Cerebellar cortex (tissue), 1 donor: ENCODE measurements at regions not wholly inside any gene's neighbourhood (a gene's known extent, or its start where the extent isn't known, plus 50 kb on each side); places are given as distances from the start of the nearest gene placed in this dataset.
"Not testable (repeated sequence)": the region's sequence is repeated elsewhere in the genome, so short reads cannot be mapped to it uniquely, and the experiment has no call there.

Experiments
- DNase-seq: peaks from one replicate; pipeline ENCODE4 v3.0.0-alpha.2; 2015; ENCODE audit warnings: low spot score

GRCh38 chr1:95614197-95614596 is 380.2 kb downstream of the RWDD3 start:
- no peak for DNase-seq

GRCh38 chr1:95615421-95615820 is 381.4 kb downstream of the RWDD3 start:
- DNase-seq, result no peak

- no peak for DNase-seq
Measured at GRCh38 chr1:95620076-95620475, 386.1 kb downstream of the RWDD3 start.

GRCh38 chr1:95622609-95623008 is 388.6 kb downstream of the RWDD3 start:
- no peak for DNase-seq

DNA sequence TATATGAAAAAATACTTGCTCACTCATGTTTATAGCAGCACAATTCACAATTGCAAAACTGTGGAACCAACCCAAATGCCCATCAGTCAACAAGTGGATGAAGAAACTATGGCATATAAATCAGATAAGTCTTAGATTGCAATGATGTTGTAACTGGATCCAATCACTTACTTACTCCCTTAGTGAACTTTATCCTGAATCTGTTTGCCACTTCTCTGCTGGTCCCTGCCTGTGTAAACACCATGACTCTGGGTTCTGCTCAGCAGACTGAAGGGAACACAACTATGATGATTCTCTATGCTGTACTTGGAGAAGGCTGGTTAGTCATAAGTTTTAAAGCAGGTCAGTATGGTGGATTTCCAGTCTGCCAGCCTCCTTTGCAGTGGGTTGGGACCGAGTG is 391.2 kb downstream of the RWDD3 start:
- no peak for DNase-seq

GRCh38 chr1:95627244-95627643 is 393.2 kb downstream of the RWDD3 start:
- no peak for DNase-seq

GRCh38 chr1:95631695-95632094 is 397.7 kb downstream of the RWDD3 start:
- no peak for DNase-seq

GRCh38 chr1:95635811-95636210 is 401.8 kb downstream of the RWDD3 start:
- DNase-seq, result no peak

DNA sequence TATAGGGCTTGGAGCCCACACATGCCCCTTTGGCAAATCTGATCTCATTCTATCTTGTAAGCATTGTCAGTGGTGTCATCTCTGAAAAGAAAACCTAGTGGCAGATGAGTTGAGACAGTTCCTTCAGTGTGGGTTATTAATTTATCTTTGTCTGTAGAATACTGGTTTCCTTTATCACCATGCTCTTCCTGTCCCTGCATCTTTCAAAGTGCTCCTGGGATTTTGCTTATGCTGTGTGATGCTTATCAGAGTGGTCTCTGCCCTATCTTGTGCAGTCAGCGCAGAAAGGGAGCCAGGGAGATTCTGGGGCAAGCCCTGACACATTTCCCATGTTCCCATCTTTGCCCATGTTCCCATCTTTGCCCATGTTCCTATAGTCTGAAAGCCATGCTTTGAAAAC is 402.9 kb downstream of the RWDD3 start:
- no peak for DNase-seq

DNA sequence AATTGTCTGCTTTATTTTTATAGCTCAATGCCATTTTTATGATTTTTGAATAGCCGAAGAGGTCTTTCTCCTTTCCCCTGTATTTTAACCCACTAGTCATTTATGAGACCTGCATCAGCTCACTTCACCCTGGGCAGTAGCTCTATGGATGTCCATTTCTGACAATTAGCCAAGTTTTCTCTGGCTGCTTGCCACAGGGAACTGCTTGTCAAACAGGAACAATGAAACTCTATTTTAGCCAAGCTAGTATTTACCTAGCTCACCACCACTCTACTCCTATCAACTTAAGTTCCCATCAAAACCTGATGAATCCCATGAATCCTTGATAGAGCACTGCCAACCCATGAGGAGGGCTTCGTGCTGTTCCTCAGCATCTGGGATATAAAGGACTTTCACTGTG is 406.7 kb downstream of the RWDD3 start:
- DNase-seq, result peak; percentile 72

- DNase-seq, result no peak
Measured at GRCh38 chr1:95641386-95641785, 407.4 kb downstream of the RWDD3 start.

DNA sequence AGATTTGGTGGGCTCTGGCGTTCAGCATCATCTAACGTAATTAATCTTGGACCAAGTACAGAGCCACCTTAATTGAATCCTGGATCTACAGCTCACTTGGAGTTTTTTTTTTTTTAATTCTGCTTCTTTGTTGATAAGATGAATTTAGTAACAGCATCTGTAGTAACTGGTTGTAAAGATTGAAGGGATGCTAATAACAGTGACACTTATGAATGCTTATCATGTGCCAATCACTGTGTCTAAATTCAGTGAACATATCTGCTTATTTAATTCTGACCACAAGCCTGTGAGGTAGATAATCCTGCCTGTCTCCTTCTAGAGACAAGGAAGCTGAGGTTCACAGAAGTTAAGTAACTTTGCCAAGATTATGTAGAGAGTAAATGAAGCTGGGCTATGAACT is 408.0 kb downstream of the RWDD3 start:
- no peak for DNase-seq

GRCh38 chr1:95643071-95643470 is 409.1 kb downstream of the RWDD3 start:
- DNase-seq, result no peak

GRCh38 chr1:95645126-95645525 is 411.1 kb downstream of the RWDD3 start:
- not testable (repeated sequence) for DNase-seq

- no peak for DNase-seq
Measured at GRCh38 chr1:95650631-95651030, 416.6 kb downstream of the RWDD3 start.

DNA sequence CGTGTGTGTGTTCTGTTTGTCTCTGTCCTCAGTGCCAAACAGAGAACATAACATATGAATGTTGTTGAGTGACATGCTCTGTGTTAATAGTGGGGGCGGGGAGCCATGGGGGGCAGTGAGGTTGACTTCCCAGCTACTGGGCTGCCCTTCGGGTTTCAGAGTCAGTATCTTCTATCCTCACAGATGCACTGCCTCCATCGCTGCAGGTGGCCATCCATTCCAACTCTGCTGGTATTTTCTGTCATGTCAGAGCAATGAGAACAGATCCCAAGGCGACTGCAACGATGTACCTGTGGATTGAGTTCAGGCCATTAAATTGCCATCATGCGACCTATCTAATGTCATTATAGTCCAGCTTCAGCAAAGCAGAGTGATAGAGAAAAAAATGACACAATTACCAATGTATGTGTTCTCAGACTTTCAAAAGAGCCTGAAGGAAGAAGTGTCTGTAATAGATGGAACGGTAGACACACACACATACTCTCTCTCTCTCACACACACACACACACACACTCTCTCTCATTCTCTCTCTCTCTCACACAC is 418.5 kb downstream of the RWDD3 start:
- DNase-seq, result no peak

DNA sequence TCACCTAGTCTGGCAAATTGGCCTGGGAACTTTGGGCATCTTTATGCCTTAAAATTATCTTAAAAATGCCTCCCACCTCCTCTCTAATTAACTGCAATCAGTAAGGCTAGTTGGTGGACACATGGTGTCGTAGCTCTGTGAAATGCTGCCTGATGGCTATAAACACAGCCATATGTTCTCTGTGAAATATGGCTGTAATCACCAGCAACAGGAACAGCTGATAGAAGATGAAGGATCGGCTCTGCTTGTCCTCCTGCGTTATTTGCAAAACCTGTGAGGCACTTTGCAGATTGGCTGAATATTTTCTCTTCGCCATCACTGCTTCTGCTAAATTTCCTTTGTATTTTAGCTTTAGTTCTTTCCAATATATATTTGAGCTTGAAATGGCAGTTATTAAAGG is 419.6 kb downstream of the RWDD3 start:
- DNase-seq, result peak; percentile 10

DNA sequence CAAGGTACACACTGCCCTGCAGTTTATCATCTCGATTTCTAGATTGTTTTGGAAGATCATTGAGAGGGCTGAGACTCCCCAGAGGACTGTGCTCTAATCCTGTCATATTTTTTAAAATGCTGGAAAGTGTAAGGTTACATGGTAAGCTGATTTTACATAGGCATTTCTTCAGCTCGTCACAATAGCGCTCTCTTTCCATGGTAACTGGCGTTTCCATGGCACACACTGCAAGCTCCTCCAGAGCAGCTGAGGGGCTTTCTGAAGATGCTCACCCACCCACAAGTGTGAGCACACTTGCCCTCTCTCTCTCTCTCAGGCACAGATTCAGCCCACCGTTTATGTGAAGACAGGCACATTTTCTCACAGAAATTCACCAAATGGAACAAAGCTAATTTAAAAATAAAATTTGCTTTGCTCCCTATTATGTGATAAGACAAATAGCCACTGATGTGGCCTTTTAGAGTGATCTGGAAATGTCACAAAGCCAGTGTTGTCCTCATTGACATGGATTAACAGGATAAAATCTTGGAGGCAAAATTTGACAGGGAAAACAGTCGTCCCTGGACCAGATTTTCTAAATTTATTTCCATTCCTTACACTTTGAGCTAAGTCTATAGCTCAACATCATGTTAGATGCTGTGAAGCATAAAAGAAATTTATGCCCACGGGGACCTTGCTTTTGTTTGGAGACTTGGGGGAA is 421.5 kb downstream of the RWDD3 start:
- no peak for DNase-seq

- DNase-seq, result no peak
Measured at GRCh38 chr1:95657248-95657647, 423.2 kb downstream of the RWDD3 start.

DNA sequence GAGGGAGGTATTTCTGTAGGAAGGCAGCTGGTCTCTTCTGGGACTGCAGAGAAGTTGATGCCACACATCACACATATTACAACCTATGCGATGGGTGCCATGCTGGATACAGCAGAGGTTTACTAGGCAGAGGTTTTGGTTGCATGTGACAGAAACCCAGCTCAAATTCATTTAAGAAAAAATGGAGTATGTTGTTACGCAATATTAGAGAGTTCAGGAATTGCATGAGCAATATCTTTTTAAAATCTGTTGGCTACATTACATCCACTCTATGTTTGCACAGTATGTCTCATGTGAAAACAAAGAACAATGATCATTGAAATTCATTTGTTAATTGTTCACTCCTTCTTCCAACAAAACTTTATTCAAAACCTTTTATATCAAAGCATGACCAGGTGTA is 425.2 kb downstream of the RWDD3 start:
- no peak for DNase-seq

GRCh38 chr1:95659588-95659987 is 425.6 kb downstream of the RWDD3 start:
- DNase-seq, result no peak

DNA sequence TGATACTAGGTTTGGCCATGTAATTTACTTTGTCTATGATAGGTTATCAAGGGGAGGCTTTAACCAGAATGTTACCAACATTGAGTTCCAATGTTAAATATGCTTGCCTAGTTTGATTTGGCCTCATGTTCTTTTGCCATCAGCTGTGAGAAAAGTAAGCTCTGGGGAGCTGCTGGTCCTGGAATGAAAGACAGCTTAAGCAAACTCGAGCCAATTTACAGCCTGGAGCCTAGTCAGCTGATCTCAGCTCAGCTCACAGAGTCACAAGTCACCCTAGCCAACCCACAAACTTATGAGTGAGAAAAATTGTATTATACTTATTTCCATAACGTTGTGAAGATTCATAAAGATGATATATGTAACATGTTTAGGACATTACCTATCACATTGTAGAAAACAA is 426.7 kb downstream of the RWDD3 start:
- DNase-seq, result no peak

GRCh38 chr1:95663530-95663929 is 429.5 kb downstream of the RWDD3 start:
- DNase-seq, result not testable (repeated sequence)

DNA sequence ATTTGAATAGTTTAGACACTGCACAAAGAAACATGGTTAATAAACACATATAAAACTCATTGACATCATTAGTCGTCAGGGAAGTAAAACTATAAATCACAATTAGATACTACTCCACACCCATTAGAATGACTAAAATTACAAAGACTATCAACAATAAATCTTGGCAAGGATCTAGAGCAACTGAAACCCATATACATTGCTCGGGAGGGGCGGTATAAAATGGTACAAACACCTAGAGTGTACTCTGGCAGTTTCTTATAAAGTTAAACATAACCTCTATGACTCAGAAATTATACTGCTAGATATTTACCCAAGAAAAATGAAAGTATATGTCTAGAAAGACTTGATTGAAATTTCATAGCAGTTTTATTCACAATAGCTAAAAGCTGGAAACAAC is 434.2 kb downstream of the RWDD3 start:
- DNase-seq, result no peak
